OCI-LY7 (cell line): ENCODE measurements at regions not wholly inside any gene's neighbourhood (a gene's known extent, or its start where the extent isn't known, plus 50 kb on each side); places are given as distances from the start of the nearest gene placed in this dataset.

Experiments used
- BruUV-seq: library from RNA; stranded (reverse); fragments of 400-500 nt; replicated peaks from 2 replicates; lab custom pipeline; 2021; lab: Mats Ljungman, UMichigan
- CTCF ChIA-PET: fragments of 300-600 bp; sonication (Branson Sonifier 250); formaldehyde crosslinking; loops from one replicate; lab custom pipeline; 2022; ENCODE audit warnings: antibody characterized with exemption; ENCODE audit not compliant: unreplicated experiment; lab: Charles Lee
- POLR2A ChIA-PET: fragments of 300-600 bp; sonication (Branson Sonifier 250); formaldehyde crosslinking; loops from one replicate; lab custom pipeline; 2022; ENCODE audit warnings: antibody characterized with exemption; lab: Charles Lee
- DNase-seq: peaks from one replicate; pipeline ENCODE4 v3.0.0-alpha.2; 2015; ENCODE audit warnings: low spot score
- H2AFZ ChIP-seq: fragments of 200-600 bp; sonication (generic), shearing (Covaris generic); 2 replicates; pipeline ENCODE4 v1.6.1; 2014; ENCODE audit warnings: mild to moderate bottlenecking, antibody characterized with exemption, low read length, moderate library complexity
- H3K27ac ChIP-seq: fragments of 200-600 bp; sonication (generic); 2 replicates; pipeline ENCODE4 v1.5.1; 2014; ENCODE audit warnings: mixed run types, low read depth, mild to moderate bottlenecking, moderate library complexity, low read length, inconsistent platforms; ENCODE audit not compliant: poor library complexity, severe bottlenecking
- H3K36me3 ChIP-seq: fragments of 200-600 bp; sonication (generic); 2 replicates; pipeline ENCODE4 v1.6.1; 2014; ENCODE audit warnings: mild to moderate bottlenecking, antibody characterized with exemption, low read length, moderate library complexity, mixed read lengths; ENCODE audit not compliant: insufficient read depth
- H3K4me1 ChIP-seq: fragments of 200-600 bp; sonication (generic); 2 replicates; pipeline ENCODE4 v1.5.1; 2014; ENCODE audit warnings: mild to moderate bottlenecking, low read length; ENCODE audit not compliant: insufficient read depth, poor library complexity, severe bottlenecking
- H3K4me2 ChIP-seq: fragments of 200-600 bp; sonication (generic); 2 replicates; pipeline ENCODE4 v1.6.1; 2014; ENCODE audit warnings: mild to moderate bottlenecking, low read length
- H3K4me3 ChIP-seq: fragments of 200-600 bp; sonication (generic); 2 replicates; pipeline ENCODE4 v1.5.1; 2014; ENCODE audit warnings: mild to moderate bottlenecking, low read depth, low read length; ENCODE audit not compliant: poor library complexity, severe bottlenecking
- H3K79me2 ChIP-seq: fragments of 200-600 bp; sonication (generic); 2 replicates; pipeline ENCODE4 v1.6.1; 2016; ENCODE audit warnings: low read depth, mild to moderate bottlenecking, low read length, moderate library complexity, mixed read lengths; ENCODE audit not compliant: insufficient read depth
- H3K9me2 ChIP-seq: fragments of 200-600 bp; sonication (generic); 2 replicates; pipeline ENCODE4 v1.6.1; 2016; ENCODE audit warnings: mild to moderate bottlenecking, low read length, mixed read lengths; ENCODE audit not compliant: insufficient read depth
- H3K9me3 ChIP-seq: fragments of 200-600 bp; sonication (generic); 2 replicates; pipeline ENCODE4 v1.6.1; 2014; ENCODE audit warnings: mild to moderate bottlenecking, mixed run types, low read length, mixed read lengths
- H4K20me1 ChIP-seq: fragments of 200-600 bp; sonication (generic); 2 replicates; pipeline ENCODE4 v1.6.1; 2014; ENCODE audit warnings: mild to moderate bottlenecking, antibody characterized with exemption, low read length, moderate library complexity, mixed read lengths; ENCODE audit not compliant: insufficient read depth
- CTCF ChIP-seq: fragments of 200-600 bp; sonication (generic); conservative IDR thresholded peaks from 2 replicates; pipeline ENCODE4 v1.5.1; 2014; ENCODE audit warnings: mild to moderate bottlenecking, antibody characterized with exemption, low read length, moderate library complexity, mixed read lengths
- EZH2phosphoT487 ChIP-seq: fragments of 200-600 bp; sonication (generic); IDR thresholded peaks from 2 replicates; pipeline ENCODE4 v1.6.1; 2018; ENCODE audit warnings: low read depth, borderline replicate concordance, mild to moderate bottlenecking, mixed run types, antibody characterized with exemption, low read length, moderate library complexity, mixed read lengths
- intact Hi-C: fragments of 100-400 bp; cut with micrococcal nuclease; formaldehyde crosslinking; loops from one replicate; pipeline ENCODE4 v1.10.0; 2022; ENCODE audit not compliant: unreplicated experiment

GRCh38 chr2:221245045-221245444 is 327.1 kb downstream of the EPHA4 start:
- no peak overlapping the region for H3K4me2 ChIP-seq
- no peak overlapping the region for H2AFZ ChIP-seq
- POLR2A ChIA-PET: interaction anchor here (0.7 to 0.9 kb wide), 2 partner anchors 43 to 285 kb away, joined by 3 to 4 read pairs; no protein-coding TSS in a partner anchor
- CTCF ChIA-PET: no interaction called here
- H3K4me3 ChIP-seq: no peak overlapping the region
- DNase-seq: no peak
- BruUV-seq: no TSS peak
- H3K27ac ChIP-seq: no peak overlapping the region
- H3K9me2 ChIP-seq: no peaks in the 10 kb centered on the region
- H3K4me1 ChIP-seq: peaks cover 13% of the 10 kb centered on the region
- no peak for TF ChIP-seq EZH2phosphoT487
- no peak for TF ChIP-seq CTCF
- no peaks in the 10 kb centered on the region for H4K20me1 ChIP-seq
- no peaks in the 10 kb centered on the region for H3K9me3 ChIP-seq
- intact Hi-C loops: no loop called here
- H3K36me3 ChIP-seq: no peaks in the 10 kb centered on the region
- no peaks in the 10 kb centered on the region for H3K79me2 ChIP-seq

GRCh38 chr2:221245772-221246171 is 326.3 kb downstream of the EPHA4 start:
- no peak for DNase-seq
- TF ChIP-seq EZH2phosphoT487 (no peak), CTCF (no peak)
- H3K9me3 ChIP-seq: no peaks in the 10 kb centered on the region
- no peaks in the 10 kb centered on the region for H4K20me1 ChIP-seq
- no peaks in the 10 kb centered on the region for H3K79me2 ChIP-seq
- POLR2A ChIA-PET: interaction anchor here (0.7 to 0.9 kb wide), 2 partner anchors 42 to 57 kb away, joined by 3 to 5 read pairs; no protein-coding TSS in a partner anchor
- no peak overlapping the region for H2AFZ ChIP-seq
- intact Hi-C loops: no loop called here
- no peaks in the 10 kb centered on the region for H3K36me3 ChIP-seq
- H3K4me2 ChIP-seq: no peak overlapping the region
- no TSS peak for BruUV-seq
- CTCF ChIA-PET: no interaction called here
- H3K27ac ChIP-seq: no peak overlapping the region
- no peaks in the 10 kb centered on the region for H3K9me2 ChIP-seq
- no peak overlapping the region for H3K4me3 ChIP-seq
- H3K4me1 ChIP-seq: peaks cover 13% of the 10 kb centered on the region

- Histone ChIP-seq H3K4me2 (no peak overlapping the region), H3K4me1 (no peaks in the 10 kb centered on the region), H3K79me2 (no peaks in the 10 kb centered on the region), H3K36me3 (no peaks in the 10 kb centered on the region), H2AFZ (no peak overlapping the region), H3K4me3 (no peak overlapping the region), H4K20me1 (no peaks in the 10 kb centered on the region), H3K27ac (no peak overlapping the region), H3K9me3 (peaks cover 8% of the 10 kb centered on the region; the same call in 1 of the 2 replicates), H3K9me2 (0 out of 2 replicates have a peak, but pooled peaks cover 3% of the 10 kb centered on the region)
- intact Hi-C loops: no loop called here
- TF ChIP-seq CTCF (no peak), EZH2phosphoT487 (no peak)
- no peak for DNase-seq
- POLR2A ChIA-PET: interaction anchor here (0.6 kb wide), 1 partner anchor 1018 kb away, joined by 3 read pairs; no protein-coding TSS in a partner anchor
- no TSS peak for BruUV-seq
- CTCF ChIA-PET: no interaction called here
Measured at GRCh38 chr2:221254299-221254698, 317.8 kb downstream of the EPHA4 start.
